Uterus (tissue), 3 donors: ENCODE measurements at regions not wholly inside any gene's neighbourhood (a gene's known extent, or its start where the extent isn't known, plus 50 kb on each side); places are given as distances from the start of the nearest gene placed in this dataset.
A peak's percentile ranks its signal among the peaks of the same experiment; 100 is the strongest.

Experiments used
- DNase-seq, 2 donors: peaks; one replicate each; pipeline ENCODE4 v3.0.0-alpha.2; 2019 to 2020
- H3K27ac ChIP-seq, 2 donors: fragments of 200-600 bp; sonication (generic); 1 replicate in 1 of 2; 2 replicates in 1 of 2; pipeline ENCODE4 v1.5.1; 2016 to 2018
- H3K27me3 ChIP-seq, 2 donors: fragments of 200-600 bp; sonication (generic); one replicate each; pipeline ENCODE4 v1.5.1; 2018 to 2019; ENCODE audit warnings: control low read depth in 1 of 2
- H3K36me3 ChIP-seq, 2 donors: fragments of 200-600 bp; sonication (generic); one replicate each; pipeline ENCODE4 v1.5.1; 2019; ENCODE audit warnings: control low read depth in 1 of 2
- H3K4me1 ChIP-seq, 2 donors: fragments of 200-600 bp; sonication (generic); one replicate each; pipeline ENCODE4 v1.5.1; 2018 to 2019; ENCODE audit warnings: control low read depth in 1 of 2
- H3K4me3 ChIP-seq, 2 donors: fragments of 200-600 bp; sonication (generic); 1 replicate in 1 of 2; 2 replicates in 1 of 2; pipeline ENCODE4 v1.5.1; 2018 to 2019; ENCODE audit warnings: mild to moderate bottlenecking in 1 of 2
- H3K9me3 ChIP-seq, 2 donors: fragments of 200-600 bp; sonication (generic); one replicate each; pipeline ENCODE4 v1.5.1; 2019; ENCODE audit warnings: control low read depth in 1 of 2
- CTCF ChIP-seq, 4 experiments: fragments of 200-600 bp in 2 of 4; fragments of 450-650 bp in 2 of 4; sonication (generic) in 2 of 4; IDR thresholded peaks; one replicate each; pipeline ENCODE4 v1.5.1; 2016 to 2019; ENCODE audit warnings: antibody characterized with exemption in 4 of 4, mild to moderate bottlenecking in 2 of 4, moderate library complexity in 1 of 4
- POLR2A ChIP-seq, 2 donors: fragments of 450-650 bp; IDR thresholded peaks; one replicate each; pipeline ENCODE4 v1.6.1; 2016; ENCODE audit warnings: antibody characterized with exemption in 2 of 2, mild to moderate bottlenecking in 1 of 2, moderate library complexity in 1 of 2
- intact Hi-C: fragments of 100-400 bp; cut with DNase I; formaldehyde crosslinking; loops from one replicate; pipeline ENCODE4 v1.15.1; 2023; ENCODE audit warnings: low total_unique reads
- donor health status: DM: yes; HTN: yes; CAD: no.

GRCh38 chr10:4049348-4049747 lies 264.3 kb upstream of the KLF6 start:
- H3K9me3 ChIP-seq = no peaks in the 10 kb centered on the region
- no peak for TF ChIP-seq CTCF (IDR thresholded peaks at IDR 0.05)
- TF ChIP-seq POLR2A (IDR thresholded peaks at IDR 0.05) = no peak

DNA sequence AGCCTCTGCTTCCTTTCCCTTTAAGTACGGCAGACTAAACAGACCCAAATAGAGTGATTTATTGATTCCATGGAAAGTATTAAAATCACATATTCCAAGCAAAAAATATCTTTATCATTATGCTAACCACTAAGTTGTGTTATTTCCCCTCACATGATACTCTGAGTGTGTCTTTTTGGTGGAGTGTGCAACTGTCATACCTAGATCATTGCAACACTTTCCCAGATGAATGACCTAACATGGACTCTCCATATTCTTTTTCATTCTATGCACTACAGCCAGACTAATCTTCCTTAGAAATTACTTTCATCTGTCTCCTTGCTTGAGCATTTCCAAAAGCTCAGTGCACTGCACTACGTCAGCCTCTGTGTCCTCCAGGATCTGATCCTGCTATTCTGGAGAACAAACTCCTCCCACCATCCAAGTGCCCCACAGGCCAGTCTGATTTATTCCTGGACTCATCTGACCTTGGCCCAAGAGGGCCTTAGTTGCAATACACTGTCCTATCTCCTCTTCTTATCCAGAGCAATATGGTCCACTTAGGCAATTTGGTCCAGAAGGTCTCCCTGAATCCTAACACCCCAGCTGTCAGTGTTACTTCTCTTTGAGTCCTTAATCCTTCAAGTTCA lies 263.3 kb upstream of the KLF6 start:
- intact Hi-C loops = no loop called here
- peaks cover 0 to 4% of the 10 kb centered on the region in 2 donors for H3K4me1 ChIP-seq

More at GRCh38 chr10:4049348-4049747, 264.3 kb upstream of the KLF6 start:
- Histone ChIP-seq H3K36me3 (no peaks in the 10 kb centered on the region), H3K27me3 (no peaks in the 10 kb centered on the region), H3K27ac (peak overlapping the region; percentile 45 to 87), H3K4me3 (no peak overlapping the region), H3K4me1 (peaks cover 0 to 4% of the 10 kb centered on the region in 2 donors)
- intact Hi-C loops = no loop called here
- DNase-seq = no peak

GRCh38 chr10:4046712-4047354 lies 261.8 kb upstream of the KLF6 start:
- Histone ChIP-seq H3K36me3 (no peaks in the 10 kb centered on the region), H3K27ac (peak overlapping the region; percentile 64 to 87)
- DNase-seq = peak; percentile 34 to 72

More for the DNA sequence above, 263.3 kb upstream of the KLF6 start:
- no peaks in the 10 kb centered on the region for H3K36me3 ChIP-seq
- TF ChIP-seq CTCF (IDR thresholded peaks at IDR 0.05) (no peak), POLR2A (IDR thresholded peaks at IDR 0.05) (no peak)
- DNase-seq = no peak
- H3K27ac ChIP-seq = peak overlapping the region; percentile 64 to 87
- no peaks in the 10 kb centered on the region for H3K27me3 ChIP-seq
- H3K4me3 ChIP-seq = no peak overlapping the region
- H3K9me3 ChIP-seq = no peaks in the 10 kb centered on the region

DNA sequence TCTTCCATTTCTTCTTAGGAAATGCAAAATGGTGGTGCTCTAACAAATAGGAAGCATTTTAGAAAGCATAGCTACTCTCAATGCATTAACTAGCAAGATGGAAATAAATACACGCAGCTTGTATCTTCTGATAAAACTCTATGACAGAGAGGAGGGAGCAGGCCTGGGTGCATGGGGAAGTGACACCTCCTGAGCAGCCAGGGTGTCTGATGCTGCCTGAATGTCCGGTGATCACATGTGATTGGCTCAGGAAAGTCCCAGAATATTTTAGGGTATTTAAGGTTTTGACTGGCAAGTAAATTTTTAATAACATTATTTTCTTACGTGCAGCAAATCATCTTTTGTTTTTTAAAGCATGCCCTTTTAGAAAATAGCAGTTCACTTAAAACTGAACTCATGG lies 261.0 kb upstream of the KLF6 start:
- Histone ChIP-seq H3K36me3 (no peaks in the 10 kb centered on the region), H3K9me3 (peaks cover 0 to 7% of the 10 kb centered on the region in 2 donors), H3K4me1 (peaks cover 0 to 4% of the 10 kb centered on the region in 2 donors), H3K27me3 (no peaks in the 10 kb centered on the region), H3K4me3 (no peak overlapping the region), H3K27ac (peak overlapping the region; percentile 28 to 87)
- DNase-seq = no peak
- TF ChIP-seq POLR2A (IDR thresholded peaks at IDR 0.05) (no peak), CTCF (IDR thresholded peaks at IDR 0.05) (no peak)
- intact Hi-C loops = no loop called here

More at GRCh38 chr10:4046712-4047354, 261.8 kb upstream of the KLF6 start:
- intact Hi-C loops = no loop called here
- Histone ChIP-seq H3K9me3 (peaks cover 0 to 3% of the 10 kb centered on the region in 2 donors), H3K4me3 (no peak overlapping the region), H3K27me3 (no peaks in the 10 kb centered on the region), H3K4me1 (peaks cover 0 to 4% of the 10 kb centered on the region in 2 donors)
- TF ChIP-seq POLR2A (IDR thresholded peaks at IDR 0.05) (no peak), CTCF (IDR thresholded peaks at IDR 0.05) (no peak)
